Heart right ventricle (tissue), 16 donors: ENCODE measurements at regions not wholly inside any gene's neighbourhood (a gene's known extent, or its start where the extent isn't known, plus 50 kb on each side); places are given as distances from the start of the nearest gene placed in this dataset.
A peak's percentile ranks its signal among the peaks of the same experiment; 100 is the strongest.

Source experiments
- ATAC-seq, 8 donors: fragments of 200-7000 bp; cut with Tn5 transposase; one replicate each; pipeline ENCODE4 v1.9.1; 2020; ENCODE audit warnings: mild to moderate bottlenecking in 8 of 8, moderate library complexity in 8 of 8, moderate number of reproducible peaks in 1 of 8
- DNase-seq, 2 donors: peaks; one replicate each; pipeline ENCODE4 v3.0.0-alpha.2; 2020
- H3K27ac ChIP-seq, 10 donors: fragments of 200-600 bp; sonication (generic) in 2 of 10; one replicate each; pipeline versions ENCODE4 v1.5.0 to v1.8.0; 2020 to 2022; ENCODE audit warnings: mild to moderate bottlenecking in 3 of 10
- H3K27me3 ChIP-seq, 7 donors: fragments of 200-600 bp; one replicate each; pipeline ENCODE4 v1.8.0; 2021 to 2022; ENCODE audit warnings: mild to moderate bottlenecking in 2 of 7
- H3K36me3 ChIP-seq, 9 donors: fragments of 200-600 bp; sonication (generic) in 1 of 9; one replicate each; pipeline versions ENCODE4 v1.5.0 to v1.8.0; 2020 to 2022; ENCODE audit warnings: mild to moderate bottlenecking in 2 of 9
- H3K4me1 ChIP-seq, 9 donors: fragments of 200-600 bp; sonication (generic) in 1 of 9; one replicate each; pipeline versions ENCODE4 v1.5.0 to v1.8.0; 2020 to 2022; ENCODE audit warnings: mild to moderate bottlenecking in 4 of 9
- H3K4me3 ChIP-seq, 10 donors: fragments of 200-600 bp; sonication (generic) in 2 of 10; one replicate each; pipeline versions ENCODE4 v1.5.0 to v1.8.0; 2020 to 2022; ENCODE audit warnings: mild to moderate bottlenecking in 7 of 10, moderate library complexity in 2 of 10
- H3K9me3 ChIP-seq, 11 donors: fragments of 200-600 bp in 10 of 11; sonication (generic) in 2 of 11; one replicate each; pipeline versions ENCODE4 v1.5.0 to v1.8.0; 2013 to 2022; ENCODE audit warnings: mild to moderate bottlenecking in 2 of 11, control low read depth in 1 of 11, moderate library complexity in 1 of 11
- WGBS, 2 donors: extraction: QIAGEN DNeasy Blood & Tissue Kit; methylation state at CpG; one replicate each; pipeline ENCODE4 v1.1.7; 2013; ENCODE audit warnings: inconsistent platforms in 1 of 2; 5-methylcytosine and 5-hydroxymethylcytosine counted together
- intact Hi-C, 10 donors: fragments of 100-400 bp; cut with DNase I; formaldehyde crosslinking; loops; one replicate each; pipeline versions ENCODE4 v1.11.1 to v1.14.2; 2022
- TF ChIP-seq, protein P1 (sequence below), 9 donors: fragments of 200-600 bp; sonication (generic) in 2 of 9; IDR thresholded peaks; one replicate each; pipeline versions ENCODE4 v1.5.0 to v1.8.0; 2021 to 2022; ENCODE audit warnings: antibody characterized with exemption in 9 of 9, mild to moderate bottlenecking in 5 of 9, moderate library complexity in 1 of 9
- donor health status: Arrhythmogenic right ventricular cardiomyopathy.
- donor health status: ischemic (EF 13 %, LVEDD 7.1; RV severe dilation, severe dysfunction).
- donor health status: healthy with polysubstance abuse.
- donor health status: DM: no; HTN: yes; CAD: no.
- donor health status: DM: no; HTN: no; CAD: no.
- donor health status: ischemic (EF 25% LVEDD 6.9; RV normal size, moderate dysfunction).
- donor health status: ischemic (EF 25% LVEDD 5.7; RV mildly dilated, moderate dysfunction).
- donor health status: healthy.
- donor health status: DM: yes; HTN: yes; CAD: no.
- donor health status: Ischemic cardiomyopathy.
- donor health status: ischemic (EF 35%, LVEDD 5.7; RV mildly dilated, moderate dysfunction).
- donor health status: nonischemic (EF 11% LVEDD 7.7; RV severe dilation, severe dysfunction).
- donor health status: DM: yes; HTN: yes; CAD: no.
- donor health status: PGD.
- donor health status: ischemic (EF 29% LVEDD 5.4; RV normal size, mild dysfunction).
- donor health status: nonischemic (EF 23%, LVEDD 6.1; RV moderate dilation, normal function).

GRCh38 chrX:13167481-13168231 is 123.2 kb upstream of the FAM9C start:
- peak overlapping the region; percentile 50 to 88 (median 74) for H3K27ac ChIP-seq
- H3K9me3 ChIP-seq: no peaks in the 10 kb centered on the region
- peaks cover 0 to 17% (median 0%) of the 10 kb centered on the region in 7 donors for H3K27me3 ChIP-seq
- H3K36me3 ChIP-seq: no peaks in the 10 kb centered on the region
- WGBS, 2 donors: 30 to 57% methylated on average over 9 of the region's 9 CpGs
- TF ChIP-seq, protein P1, sequence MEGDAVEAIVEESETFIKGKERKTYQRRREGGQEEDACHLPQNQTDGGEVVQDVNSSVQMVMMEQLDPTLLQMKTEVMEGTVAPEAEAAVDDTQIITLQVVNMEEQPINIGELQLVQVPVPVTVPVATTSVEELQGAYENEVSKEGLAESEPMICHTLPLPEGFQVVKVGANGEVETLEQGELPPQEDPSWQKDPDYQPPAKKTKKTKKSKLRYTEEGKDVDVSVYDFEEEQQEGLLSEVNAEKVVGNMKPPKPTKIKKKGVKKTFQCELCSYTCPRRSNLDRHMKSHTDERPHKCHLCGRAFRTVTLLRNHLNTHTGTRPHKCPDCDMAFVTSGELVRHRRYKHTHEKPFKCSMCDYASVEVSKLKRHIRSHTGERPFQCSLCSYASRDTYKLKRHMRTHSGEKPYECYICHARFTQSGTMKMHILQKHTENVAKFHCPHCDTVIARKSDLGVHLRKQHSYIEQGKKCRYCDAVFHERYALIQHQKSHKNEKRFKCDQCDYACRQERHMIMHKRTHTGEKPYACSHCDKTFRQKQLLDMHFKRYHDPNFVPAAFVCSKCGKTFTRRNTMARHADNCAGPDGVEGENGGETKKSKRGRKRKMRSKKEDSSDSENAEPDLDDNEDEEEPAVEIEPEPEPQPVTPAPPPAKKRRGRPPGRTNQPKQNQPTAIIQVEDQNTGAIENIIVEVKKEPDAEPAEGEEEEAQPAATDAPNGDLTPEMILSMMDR (IDR thresholded peaks at IDR 0.05): no peak
- H3K4me1 ChIP-seq: peaks cover 2 to 46% (median 16%) of the 10 kb centered on the region in 9 donors
- ATAC-seq (peak; percentile 74 to 96 (median 88)), DNase-seq (peak in 1 of 2 donors; percentile 45)
- H3K4me3 ChIP-seq: no peak overlapping the region
- intact Hi-C loops: loop anchor here in 3 of 10 donors (5.0 to 10.0 kb wide), 4 partner anchors 47 to 193 kb away; partner anchors contain the start of gene TMSB4X (in 1 of the 3)

DNA sequence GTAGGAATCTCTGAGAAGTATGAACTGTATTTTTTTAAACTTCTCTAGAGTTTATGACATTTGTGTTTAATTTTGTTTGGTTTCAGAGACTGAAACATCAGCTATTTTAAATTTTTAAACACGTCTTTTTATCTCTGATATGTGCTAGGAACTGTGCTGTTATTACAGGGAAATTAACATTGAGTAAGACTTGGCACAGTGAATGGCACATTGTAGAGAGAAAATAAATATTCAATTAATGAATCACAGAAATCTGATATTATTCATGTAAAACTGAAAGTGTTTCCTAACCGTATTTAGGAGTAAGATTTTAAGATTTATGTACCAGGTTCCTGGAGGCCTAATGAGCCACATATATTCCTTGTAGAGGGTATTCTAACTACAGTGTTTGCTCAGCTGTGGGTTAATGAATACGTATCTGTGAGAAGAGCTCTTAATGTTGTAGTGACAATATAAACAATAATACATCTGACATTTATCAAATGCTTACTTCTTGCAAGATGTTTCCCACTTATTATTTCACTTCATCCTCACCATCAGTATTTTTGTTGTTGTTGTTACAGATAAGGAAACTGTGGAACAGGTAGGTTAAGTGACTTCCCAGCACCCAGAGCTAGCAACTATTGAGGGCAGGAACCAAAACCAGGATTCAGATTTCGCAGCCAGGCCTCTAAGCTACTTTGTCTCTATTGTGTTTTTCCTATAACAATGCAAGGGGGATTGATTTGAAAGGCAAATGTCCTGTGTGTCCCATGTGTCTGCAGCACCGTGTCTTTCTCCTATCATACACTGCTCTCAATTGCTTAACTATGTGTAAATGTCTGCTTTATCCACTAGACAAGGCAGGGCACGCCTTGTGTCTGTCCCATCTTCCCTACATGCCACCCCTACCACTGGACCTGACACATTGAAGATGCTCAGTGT is 121.1 kb upstream of the FAM9C start:
- H3K4me3 ChIP-seq: no peak overlapping the region
- peaks cover 0 to 22% (median 0%) of the 10 kb centered on the region in 7 donors for H3K27me3 ChIP-seq
- H3K9me3 ChIP-seq: no peaks in the 10 kb centered on the region
- peak overlapping the region in 9 of 10 donors; percentile 1 to 88 (median 74) for H3K27ac ChIP-seq
- DNase-seq: no peak
- H3K4me1 ChIP-seq: peaks cover 2 to 65% (median 19%) of the 10 kb centered on the region in 9 donors
- TF ChIP-seq, protein P1 (IDR thresholded peaks at IDR 0.05): no peak
- 59 to 74% methylated on average over 6 of the region's 6 CpGs for WGBS, 2 donors
- ATAC-seq: no peak
- intact Hi-C loops: loop anchor here in 3 of 10 donors (5.0 to 10.0 kb wide), 4 partner anchors 49 to 191 kb away; partner anchors contain the start of gene TMSB4X (in 1 of the 3)
- H3K36me3 ChIP-seq: no peaks in the 10 kb centered on the region

DNA sequence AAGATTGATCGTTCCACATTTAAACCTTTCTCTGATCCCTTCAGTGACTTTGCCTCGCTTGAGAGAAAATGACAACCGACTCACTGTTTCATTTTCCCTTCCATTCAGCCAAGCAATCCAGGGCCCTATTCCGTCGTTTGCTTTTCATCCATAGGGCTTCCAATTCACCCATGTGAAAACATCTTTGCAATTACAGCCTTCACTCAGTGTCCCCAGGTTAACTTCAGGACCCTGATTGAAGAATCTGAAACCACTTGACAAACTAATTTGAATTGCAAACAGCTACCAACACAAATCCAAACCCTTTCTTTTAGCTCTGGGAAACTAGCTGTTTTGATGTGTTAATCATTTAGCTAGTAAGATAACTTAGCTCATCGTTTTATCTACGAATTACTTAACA is 120.2 kb upstream of the FAM9C start:
- H3K27me3 ChIP-seq: peaks cover 0 to 27% (median 0%) of the 10 kb centered on the region in 7 donors
- H3K9me3 ChIP-seq: no peaks in the 10 kb centered on the region
- no peaks in the 10 kb centered on the region for H3K36me3 ChIP-seq
- ATAC-seq: no peak
- no peak overlapping the region for H3K4me3 ChIP-seq
- H3K4me1 ChIP-seq: peaks cover 2 to 71% (median 21%) of the 10 kb centered on the region in 9 donors
- H3K27ac ChIP-seq: peak overlapping the region in 8 of 10 donors; percentile 1 to 88 (median 76)
- intact Hi-C loops: loop anchor here in 4 of 10 donors (5.0 to 10.0 kb wide), 5 partner anchors 50 to 190 kb away; partner anchors contain the start of gene TMSB4X (in 3 of the 4)
- TF ChIP-seq, protein P1 (IDR thresholded peaks at IDR 0.05): no peak
- DNase-seq: no peak
- 52 to 57% methylated on average over 7 of the region's 7 CpGs for WGBS, 2 donors
